Stimulated activated CD4-positive, alpha-beta T cell treated with anti-CD3 and anti-CD28 coated beads, Interleukin-1b, Interleukin-23, amount 100 ng/mL, for 4 hours (primary cell): ENCODE measurements at regions not wholly inside any gene's neighbourhood (a gene's known extent, or its start where the extent isn't known, plus 50 kb on each side); places are given as distances from the start of the nearest gene placed in this dataset.
"Not testable (repeated sequence)": the region's sequence is repeated elsewhere in the genome, so short reads cannot be mapped to it uniquely, and the experiment has no call there.

Source experiments
- DNase-seq, 2 donors: peaks; one replicate each; pipeline ENCODE4 v3.0.0-alpha.2; 2020; ENCODE audit warnings: low read depth in 2 of 2

DNA sequence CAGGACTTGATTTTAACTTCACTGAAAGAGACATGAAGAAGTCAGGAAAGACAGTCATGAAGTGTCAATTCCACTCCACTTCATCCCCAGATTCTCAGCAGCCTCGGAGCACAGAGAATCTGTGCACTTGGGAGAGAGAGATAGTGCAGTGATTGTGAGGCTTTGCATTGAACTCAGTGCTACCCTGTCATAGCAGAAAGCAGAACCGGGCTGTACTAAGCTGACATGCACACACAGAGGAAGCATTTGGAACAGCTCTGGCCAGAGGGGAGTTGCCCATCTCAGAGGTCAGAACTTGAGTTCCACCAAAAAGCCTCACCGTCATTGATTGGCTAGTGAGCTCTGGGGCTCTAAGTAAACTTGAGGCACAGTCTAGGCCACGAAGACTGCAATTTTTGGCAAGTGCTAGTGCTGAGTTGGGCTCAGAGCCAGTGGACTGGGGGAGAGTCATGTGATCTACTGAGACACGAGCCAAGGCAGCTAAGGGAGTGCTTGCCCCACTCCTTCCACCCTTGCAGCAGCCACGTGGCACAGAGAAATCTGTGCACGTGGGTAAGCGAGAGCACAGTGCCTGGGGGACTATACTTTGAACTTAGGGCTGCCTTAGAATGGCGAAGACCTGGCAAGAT is 810.2 kb upstream of the ADAMTS5 start:
- DNase-seq = no peak

DNA sequence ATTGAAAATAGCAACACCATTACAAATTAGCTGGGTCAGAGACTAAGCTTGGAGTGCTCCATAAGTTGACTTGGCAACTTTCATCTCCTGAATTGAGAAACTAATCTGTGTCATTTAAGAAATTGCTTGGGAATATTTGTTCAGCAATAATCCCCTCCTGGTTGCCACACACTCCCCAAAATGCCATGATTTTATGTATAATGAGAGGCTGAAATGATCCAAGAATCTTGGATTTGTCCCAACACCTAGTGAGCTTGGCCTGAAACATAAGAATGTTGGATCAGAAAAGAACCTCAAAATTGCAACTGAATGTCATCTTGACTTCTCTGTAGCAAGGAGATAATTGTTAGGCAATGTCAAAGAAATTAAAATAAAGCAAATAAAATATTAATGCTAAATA is 805.9 kb upstream of the ADAMTS5 start:
- DNase-seq = no peak

DNA sequence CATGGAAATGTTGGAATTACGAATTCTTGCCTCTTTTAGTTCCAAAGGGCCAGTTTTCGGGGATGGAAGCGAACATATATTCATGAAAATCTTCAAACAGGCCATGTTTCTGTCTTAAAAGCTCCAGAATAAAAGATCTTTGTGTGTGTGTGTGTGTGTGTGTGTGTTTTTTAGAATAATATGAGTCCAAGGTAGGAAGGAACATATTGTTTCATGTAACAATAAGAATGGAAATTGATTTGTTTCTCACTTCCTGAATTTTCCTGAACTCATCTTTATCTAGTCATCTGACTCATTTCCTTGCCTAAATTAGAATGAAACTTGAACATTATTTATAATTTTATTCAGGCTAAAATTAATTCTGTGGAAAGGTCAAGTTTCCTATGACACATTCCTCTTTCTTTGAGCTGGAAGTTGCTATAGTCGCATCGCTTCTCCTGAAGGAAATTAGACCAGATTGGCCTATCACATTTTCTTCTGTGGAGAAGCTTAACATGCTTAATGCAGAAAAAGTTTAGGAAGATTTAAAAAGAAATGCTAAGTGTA is 805.1 kb upstream of the ADAMTS5 start:
- DNase-seq = no peak

DNA sequence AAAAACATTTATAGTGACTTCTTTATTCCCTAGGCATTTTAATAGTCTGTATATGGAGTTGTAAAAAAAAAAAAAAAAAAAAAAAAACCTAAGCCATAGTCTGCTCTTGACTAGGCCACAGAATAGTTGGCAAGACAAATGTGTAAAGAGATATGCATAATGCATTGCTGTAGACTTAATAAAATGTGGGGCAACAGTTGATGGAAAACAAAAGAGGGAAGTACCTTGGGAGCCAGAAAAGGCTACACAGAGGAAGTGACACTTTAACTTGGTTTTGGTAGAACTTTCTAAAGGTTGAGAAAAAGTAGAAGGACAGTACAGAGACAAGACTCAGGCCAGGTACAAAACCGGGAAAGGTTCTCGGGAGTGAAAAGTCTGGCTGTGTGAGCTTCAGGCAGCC is 802.9 kb upstream of the ADAMTS5 start:
- no peak for DNase-seq

DNA sequence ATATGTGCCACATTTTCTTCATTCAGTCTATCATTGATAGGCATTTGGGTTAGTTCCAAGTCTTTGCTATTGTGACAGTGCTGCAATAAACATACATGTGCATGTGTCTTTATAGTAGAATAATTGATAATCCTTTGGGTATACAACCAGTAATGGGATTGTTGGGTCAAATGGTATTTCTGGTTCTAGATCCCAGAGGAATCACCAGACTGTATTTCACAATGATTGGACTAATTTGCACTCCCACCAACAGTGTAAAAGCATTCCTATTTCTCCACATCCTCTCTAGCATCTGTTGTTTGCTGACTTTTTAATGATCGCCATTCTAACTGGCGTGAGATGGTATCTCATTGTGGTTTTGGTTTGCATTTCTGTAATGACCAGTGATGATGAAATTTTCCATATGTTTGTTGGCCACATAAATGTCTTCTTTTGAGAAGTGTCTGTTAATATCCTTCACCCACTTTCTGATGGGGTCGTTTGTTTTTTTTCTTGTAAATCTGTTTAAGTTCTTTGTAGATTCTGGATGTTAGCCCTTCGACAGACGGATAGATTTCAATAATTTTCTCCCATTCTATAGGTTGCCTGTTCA is 801.3 kb upstream of the ADAMTS5 start:
- DNase-seq = not testable (repeated sequence)

DNA sequence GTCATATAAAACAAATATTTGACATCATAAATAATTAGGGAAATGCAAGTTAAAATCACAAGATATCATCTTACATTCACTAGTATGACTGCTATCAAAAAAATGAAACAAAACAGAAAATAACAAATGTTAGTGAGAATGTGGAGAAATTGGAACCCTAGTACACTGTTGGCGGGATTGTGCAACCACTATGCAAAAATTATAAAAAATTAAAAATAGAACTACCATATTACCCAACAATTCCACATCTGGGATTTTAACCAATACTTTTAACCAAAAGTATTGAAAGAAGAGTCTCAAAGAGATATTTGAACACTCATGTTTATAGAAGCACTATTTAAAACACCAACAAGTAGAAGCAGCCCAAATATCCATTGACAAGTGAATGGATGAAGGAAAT is 797.2 kb upstream of the ADAMTS5 start:
- DNase-seq = no peak

DNA sequence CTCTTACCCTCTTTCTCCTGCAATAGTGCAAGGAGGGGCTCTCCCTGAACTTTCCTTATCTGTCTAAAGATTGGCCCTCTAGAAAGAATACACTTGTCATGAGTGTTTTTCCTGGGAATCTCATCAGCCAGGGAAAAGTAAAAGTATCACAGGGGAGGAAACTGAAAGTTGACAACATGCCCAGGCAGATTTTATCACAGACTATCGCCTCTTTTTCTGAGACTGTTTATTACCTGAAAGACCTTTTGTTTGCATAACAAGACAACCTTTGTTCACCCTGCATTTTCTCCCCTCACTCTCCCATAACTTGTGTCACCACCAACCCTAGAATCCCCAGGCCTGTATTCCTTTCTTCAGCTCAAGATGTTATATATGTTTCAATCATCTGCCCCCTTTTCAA is 794.7 kb upstream of the ADAMTS5 start:
- no peak for DNase-seq

DNA sequence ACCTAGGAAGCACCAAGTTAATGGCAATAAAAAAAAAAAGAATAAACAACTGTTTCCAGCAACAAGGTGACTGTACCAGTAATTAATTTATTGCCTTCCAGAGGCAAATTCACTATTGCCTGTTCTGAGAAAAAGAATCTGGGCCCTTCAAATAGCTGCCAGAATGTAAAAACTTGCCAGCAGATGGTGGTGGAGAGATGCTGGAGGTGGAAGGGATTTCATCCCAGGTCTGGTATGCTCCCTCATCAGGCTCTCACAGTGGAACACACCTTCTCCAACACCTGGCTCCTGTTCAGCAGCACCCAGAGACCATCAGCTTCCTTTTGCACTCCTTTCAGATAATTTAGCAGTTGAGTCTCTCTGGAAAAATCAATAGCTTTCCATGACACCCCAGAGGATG is 792.9 kb upstream of the ADAMTS5 start:
- DNase-seq = no peak

DNA sequence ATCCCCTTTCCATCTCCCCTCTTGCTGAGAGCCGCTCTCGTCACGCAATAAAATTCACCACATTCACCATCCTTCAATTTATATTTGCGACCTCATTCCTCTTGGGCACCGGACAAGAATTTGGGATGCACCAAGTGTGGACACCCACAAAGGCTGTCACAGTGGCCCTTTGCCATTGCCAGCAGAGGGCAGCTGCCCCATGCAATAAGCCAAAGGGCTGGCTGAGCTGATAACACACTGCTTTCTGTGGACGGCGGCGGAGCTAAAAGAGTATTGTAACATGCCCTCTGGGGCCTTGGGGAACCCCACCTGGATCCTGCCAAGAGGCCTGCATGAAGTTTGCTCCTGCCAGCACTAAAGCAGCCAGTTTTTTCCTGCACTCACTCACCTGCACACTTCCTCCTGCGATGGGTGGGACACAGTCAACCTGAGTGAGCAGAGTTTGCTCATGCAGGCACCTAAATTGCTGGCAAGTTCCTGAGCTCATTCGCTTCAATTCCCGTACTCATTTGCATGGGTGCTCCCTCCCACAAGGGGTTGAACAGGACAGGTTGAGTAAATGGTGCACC is 792.3 kb upstream of the ADAMTS5 start:
- DNase-seq = no peak

DNA sequence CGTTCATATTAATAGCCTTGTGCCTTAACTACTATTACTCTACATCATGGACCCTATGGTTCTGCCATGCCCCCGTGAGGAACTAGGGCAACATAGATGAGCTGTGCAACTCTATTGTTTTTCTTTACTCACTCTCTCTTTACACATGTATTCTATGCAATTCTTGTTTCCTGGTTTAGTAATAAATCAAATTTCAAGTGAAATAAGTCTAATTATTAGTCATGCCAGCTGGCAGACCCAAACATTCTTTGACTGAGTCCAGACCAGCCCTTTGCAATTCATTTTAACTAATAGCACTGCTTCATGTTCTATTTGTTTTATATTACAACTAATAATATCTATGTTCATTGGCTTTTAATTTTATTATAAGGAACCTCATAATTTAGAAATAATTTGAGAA is 789.3 kb upstream of the ADAMTS5 start:
- no peak for DNase-seq

DNA sequence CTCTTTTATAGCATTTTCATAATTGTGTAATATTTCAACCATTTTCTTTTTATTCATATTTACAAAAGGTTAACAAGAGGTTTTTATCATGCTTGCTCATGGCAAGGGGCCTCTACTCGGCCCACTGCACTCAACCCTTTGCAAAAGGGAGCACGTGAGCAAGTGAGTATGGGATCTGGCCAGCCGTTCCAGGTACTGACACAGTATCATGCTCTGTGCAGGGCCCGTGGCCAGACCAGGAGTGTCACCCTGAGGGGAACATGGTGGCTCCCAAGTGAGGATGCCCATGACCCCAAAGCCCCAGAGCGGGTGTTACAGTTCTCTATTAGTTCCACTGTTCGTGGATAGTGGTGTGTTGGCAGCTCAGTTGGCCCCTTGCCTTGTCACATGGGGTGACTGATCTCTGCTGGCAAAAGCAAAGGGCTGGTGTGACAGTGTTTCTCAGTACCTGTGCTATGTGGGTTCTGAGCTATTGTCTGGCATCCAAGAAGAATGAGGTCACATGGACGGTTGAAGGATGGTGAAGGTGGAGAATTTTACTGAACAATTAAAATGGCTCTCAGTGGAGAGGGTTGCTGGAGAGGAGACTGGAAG is 777.2 kb upstream of the ADAMTS5 start:
- no peak for DNase-seq

DNA sequence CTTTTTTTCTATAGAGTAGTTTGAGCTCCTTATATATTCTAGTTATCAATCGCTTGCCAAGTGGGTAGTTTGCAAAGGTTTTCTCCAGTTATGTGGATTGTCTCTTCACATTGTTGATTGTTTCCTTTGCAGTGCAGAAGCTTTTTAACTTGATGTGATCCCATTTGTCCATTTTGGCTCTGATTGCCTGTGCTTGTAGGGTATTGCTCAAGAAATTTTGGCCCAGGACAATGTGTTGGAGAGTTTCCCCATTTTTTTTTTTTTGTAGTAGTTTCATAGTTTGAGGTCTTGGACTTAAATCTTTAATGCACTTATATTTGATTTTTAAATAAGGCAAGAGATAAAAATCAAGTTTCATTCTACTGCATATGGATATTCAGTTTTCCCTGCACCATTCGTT is 774.8 kb upstream of the ADAMTS5 start:
- no peak for DNase-seq

DNA sequence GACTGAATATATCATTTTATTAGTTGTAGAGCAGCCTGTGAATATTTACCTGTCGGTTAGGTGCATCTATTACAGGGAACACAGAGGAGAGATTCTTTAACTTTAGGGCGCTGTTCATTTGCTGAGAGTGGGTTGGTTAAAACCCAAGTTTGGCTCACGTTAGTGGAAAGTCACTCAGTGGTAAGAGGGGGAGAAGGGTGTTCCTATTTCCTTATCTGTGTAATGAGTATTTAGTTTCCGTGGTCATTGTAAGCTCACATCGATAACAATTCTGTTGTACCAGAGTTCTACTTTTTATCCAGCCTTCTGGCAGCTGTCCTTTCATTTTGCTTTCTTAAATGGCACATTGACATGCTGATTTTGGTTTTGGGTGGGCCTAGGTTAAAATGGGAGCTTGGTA is 773.2 kb upstream of the ADAMTS5 start:
- no peak for DNase-seq

DNA sequence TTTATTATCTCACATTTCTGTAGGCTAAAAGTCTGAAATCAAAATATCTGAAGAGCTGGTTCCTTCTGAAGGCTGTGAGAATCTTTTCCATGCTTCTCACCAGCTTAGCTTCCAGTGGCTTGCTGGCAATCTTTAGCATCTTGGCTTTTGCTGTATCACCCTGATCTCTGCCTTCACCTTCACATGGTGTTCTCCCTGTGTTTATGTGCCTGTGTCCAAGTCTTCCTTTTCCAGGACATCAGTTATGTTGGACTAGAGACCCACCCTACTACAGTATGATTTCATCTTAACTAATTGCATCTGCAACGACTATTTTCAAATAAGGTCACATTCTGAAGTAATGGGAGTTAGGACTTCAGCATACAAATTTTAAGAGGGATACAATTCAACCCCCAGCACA is 772.3 kb upstream of the ADAMTS5 start:
- no peak for DNase-seq

DNA sequence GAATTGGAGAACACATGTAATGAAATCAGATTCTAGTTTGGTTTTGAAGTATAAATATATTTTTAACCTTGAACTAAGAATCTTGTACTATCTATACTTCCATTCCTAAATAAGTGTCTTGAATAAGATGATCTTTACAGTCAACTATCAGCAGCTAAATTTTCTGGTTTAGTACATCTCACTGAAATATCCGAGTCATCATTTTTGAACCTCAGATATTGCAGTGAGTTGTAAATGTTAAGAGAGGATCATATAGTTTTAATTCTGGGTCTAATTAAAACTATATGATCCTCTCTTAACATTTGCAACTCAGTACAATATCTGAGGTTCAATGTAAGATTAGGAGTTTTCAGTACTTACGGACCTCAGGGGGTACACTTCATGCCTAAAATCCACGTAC is 768.8 kb upstream of the ADAMTS5 start:
- DNase-seq = no peak

DNA sequence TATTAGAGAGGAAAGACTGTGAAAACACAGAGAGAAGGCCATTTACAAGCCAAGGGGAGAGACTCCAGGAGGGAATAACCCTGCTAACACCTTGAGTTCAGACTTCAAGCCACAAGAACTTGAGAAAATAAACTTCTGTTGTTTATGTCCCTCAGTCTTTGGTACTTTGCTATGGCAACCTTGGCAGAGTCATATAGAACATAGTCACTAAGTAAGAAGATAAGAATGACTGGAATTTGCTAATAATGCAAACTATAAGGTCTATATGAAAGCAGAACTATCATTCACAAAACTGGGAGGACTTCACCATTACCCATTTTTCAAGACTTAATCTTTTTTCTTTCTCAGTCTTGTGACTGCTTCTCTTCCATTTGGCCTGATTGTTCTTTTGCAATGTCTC is 767.3 kb upstream of the ADAMTS5 start:
- DNase-seq = no peak

DNA sequence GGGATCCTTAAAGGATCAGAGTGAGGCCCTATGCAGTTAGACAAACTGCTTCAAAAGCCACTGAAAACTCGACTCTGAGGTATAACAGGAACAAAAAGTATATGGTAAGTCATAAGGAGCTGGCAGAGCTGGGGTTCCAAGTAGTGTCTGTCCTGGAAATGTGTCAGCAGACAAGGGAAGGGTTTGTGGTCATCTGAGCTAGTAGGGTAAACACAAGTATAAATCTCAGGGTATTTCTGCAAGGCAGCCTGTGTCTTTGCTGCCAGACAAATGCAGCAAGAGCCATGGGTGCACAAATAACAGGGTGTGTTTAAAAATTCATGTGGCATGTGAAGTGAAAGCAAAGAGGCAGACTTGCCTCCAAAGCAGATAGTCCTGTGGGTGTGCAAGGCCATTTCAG is 759.0 kb upstream of the ADAMTS5 start:
- no peak for DNase-seq

DNA sequence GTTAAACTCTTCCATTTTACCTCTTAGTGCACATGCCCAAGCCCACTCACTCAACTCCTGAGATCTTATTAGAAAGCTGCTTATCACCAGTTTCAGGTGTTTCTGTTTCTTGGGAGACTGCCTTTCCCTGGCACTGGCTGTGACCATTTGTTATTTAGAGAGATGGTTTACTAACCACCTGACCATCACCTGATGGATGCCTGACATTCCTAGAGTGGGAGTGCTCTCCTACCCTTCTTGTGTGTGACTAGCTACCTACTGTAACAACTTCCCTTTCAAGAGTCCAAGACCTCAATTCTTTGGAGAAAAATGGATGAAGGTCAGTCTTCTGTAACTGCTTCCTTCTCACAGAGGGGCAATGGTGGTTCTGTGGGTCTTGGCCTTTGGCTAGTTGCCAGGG is 755.2 kb upstream of the ADAMTS5 start:
- DNase-seq = no peak

DNA sequence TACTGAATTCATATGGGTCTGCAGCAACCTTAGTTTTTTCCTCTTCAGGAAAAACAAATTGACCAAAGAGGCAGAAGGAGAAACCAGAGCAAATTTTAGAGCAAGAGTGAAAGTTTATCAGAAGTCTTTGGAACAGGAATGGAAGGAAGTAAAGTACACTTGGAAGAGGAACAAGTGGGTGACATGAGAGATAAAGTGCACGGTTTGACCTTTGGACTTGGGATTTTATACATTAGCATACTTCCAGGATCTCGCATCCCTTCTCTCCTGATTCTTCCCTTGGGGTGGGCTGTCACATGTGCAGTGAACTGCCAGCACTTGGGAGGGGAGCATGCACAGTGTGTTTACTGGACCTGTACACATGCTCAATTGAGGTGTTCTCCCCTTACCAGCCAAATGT is 754.8 kb upstream of the ADAMTS5 start:
- no peak for DNase-seq

DNA sequence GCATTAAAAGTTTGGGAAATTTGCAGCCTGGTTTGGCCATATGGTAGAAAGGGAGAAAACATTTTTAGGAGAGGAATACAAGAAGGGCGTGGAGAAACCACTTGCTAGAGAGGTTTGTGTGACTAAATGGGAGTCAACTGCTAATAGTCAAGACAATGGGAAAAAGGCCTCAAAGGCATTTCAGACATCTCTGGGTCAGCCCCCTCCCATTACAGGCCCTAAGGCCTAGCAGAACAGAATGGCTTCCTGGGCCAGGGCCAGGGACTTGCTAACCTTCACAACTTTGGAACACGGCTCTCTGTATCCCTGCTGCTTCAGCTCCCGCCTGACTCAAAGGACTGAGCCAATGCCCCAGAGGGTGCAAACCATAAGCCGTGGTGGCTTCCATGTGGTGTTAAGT is 752.3 kb upstream of the ADAMTS5 start:
- no peak for DNase-seq

DNA sequence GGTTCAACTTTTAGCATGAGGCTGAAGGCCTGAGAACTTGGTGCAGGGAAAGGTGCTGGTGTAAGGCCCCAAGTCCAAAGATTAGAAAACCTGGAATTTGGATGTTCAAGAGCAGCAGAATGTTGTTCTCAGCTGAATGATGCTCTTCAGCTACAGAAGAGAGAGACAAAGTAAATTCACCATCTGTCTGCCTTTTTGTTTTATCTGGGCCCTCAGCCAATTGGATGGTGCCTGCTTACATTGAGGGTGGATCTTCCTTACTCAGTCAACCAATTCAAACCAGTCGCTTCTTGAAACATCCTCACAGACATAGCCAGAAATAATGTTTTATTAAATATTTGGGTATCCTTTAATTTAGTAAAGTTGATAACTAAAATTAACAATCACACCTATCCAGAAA is 748.2 kb upstream of the ADAMTS5 start:
- DNase-seq = no peak

DNA sequence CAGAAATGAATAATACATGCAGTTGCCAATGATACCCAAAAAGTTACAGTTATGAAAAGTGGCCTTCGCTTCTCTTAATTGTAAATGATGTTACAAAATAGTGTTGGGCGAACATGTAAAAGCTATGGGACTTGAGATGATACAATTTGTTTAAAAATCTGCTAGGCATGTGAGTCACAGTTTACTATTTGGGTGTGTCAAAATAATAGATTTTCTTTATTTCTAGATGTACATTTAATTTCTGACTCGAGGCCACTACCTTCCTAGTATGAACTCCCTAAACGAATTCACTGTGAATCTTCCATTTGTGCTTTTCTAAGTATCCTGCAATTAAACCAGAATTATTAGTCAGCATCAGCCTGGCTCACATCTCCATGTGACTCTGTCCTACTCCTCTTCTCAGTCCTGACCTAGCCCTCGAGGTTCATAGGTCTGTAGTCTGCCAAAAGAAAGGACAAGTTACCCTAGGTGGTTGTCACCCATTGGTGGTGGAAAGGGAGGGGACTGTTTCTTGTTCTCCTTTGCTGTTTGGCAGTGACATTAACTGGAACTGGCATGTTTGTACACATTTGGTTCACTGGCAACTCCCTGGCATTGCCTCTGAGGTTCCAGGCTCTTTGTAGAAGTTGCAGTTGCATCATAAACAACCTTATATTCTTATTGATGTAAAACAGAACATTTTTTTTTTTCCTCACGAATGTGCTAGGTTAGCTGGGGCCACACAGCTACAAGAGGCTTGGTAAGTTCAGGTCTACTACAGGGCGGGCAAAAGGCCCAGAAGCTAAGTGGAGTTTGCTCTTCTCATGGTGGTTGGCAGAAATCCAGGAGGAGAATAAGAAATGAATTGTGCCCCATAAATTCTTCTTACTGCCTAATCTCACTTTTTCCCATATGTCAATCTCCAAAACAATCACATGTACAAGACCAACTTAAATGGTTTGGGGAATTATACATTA is 746.5 kb upstream of the ADAMTS5 start:
- no peak for DNase-seq
